ENCODE measurements at regions not wholly inside any gene's neighbourhood (a gene's known extent, or its start where the extent isn't known, plus 50 kb on each side); places are given as distances from the start of the nearest gene placed in this dataset.
A peak's percentile ranks its signal among the peaks of the same experiment; 100 is the strongest.

GRCh38 chr6:137434640-137435039 lies 59.6 kb downstream of the OLIG3 start:
- no peak for DNase-seq (ENCODE audit: low spot score)

GRCh38 chr6:137432054-137432611 lies 62.1 kb downstream of the OLIG3 start:
- no peak for DNase-seq (ENCODE audit: low spot score)

GRCh38 chr6:137430954-137431353 lies 63.2 kb downstream of the OLIG3 start:
- DNase-seq (ENCODE audit: low spot score): no peak

- DNase-seq (ENCODE audit: low spot score): no peak
These were observed 66.4 kb downstream of the OLIG3 start for GRCh38 chr6:137427656-137428290.

GRCh38 chr6:137426007-137426689 lies 68.0 kb downstream of the OLIG3 start:
- no peak for DNase-seq (ENCODE audit: low spot score)

- no peak for DNase-seq (ENCODE audit: low spot score)
These were observed 69.9 kb downstream of the OLIG3 start for GRCh38 chr6:137424251-137424650.

- DNase-seq (ENCODE audit: low spot score): no peak
These were observed 70.6 kb downstream of the OLIG3 start for GRCh38 chr6:137423451-137424168.

- DNase-seq (ENCODE audit: low spot score): no peak
These were observed 76.8 kb downstream of the OLIG3 start for GRCh38 chr6:137417396-137417795.

GRCh38 chr6:137416376-137417109 lies 77.7 kb downstream of the OLIG3 start:
- DNase-seq (ENCODE audit: low spot score): no peak

GRCh38 chr6:137415834-137416190 lies 78.4 kb downstream of the OLIG3 start:
- DNase-seq (ENCODE audit: low spot score): no peak

GRCh38 chr6:137415127-137415833 lies 78.9 kb downstream of the OLIG3 start:
- DNase-seq (ENCODE audit: low spot score): peak; percentile 75

GRCh38 chr6:137414599-137414998 lies 79.6 kb downstream of the OLIG3 start:
- DNase-seq (ENCODE audit: low spot score): no peak

GRCh38 chr6:137413482-137413881 lies 80.7 kb downstream of the OLIG3 start:
- DNase-seq (ENCODE audit: low spot score): no peak

- DNase-seq (ENCODE audit: low spot score): no peak
These were observed 81.6 kb downstream of the OLIG3 start for GRCh38 chr6:137412562-137412961.

GRCh38 chr6:137409266-137409777 lies 84.9 kb downstream of the OLIG3 start:
- DNase-seq (ENCODE audit: low spot score): no peak

- no peak for DNase-seq (ENCODE audit: low spot score)
These were observed 86.4 kb downstream of the OLIG3 start for GRCh38 chr6:137407816-137408215.

- DNase-seq (ENCODE audit: low spot score): no peak
These were observed 88.4 kb downstream of the OLIG3 start for GRCh38 chr6:137405806-137406205.

- DNase-seq (ENCODE audit: low spot score): no peak
These were observed 90.3 kb downstream of the OLIG3 start for GRCh38 chr6:137403855-137404254.

- DNase-seq (ENCODE audit: low spot score): no peak
These were observed 90.8 kb downstream of the OLIG3 start for GRCh38 chr6:137403443-137403842.

- no peak for DNase-seq (ENCODE audit: low spot score)
These were observed 92.0 kb downstream of the OLIG3 start for GRCh38 chr6:137402143-137402680.

GRCh38 chr6:137401088-137401487 lies 93.1 kb downstream of the OLIG3 start:
- DNase-seq (ENCODE audit: low spot score): no peak

All from ecto neural progenitor cell (in vitro differentiated cells).